GM13976 (cell line): ENCODE measurements at regions not wholly inside any gene's neighbourhood (a gene's known extent, or its start where the extent isn't known, plus 50 kb on each side); places are given as distances from the start of the nearest gene placed in this dataset.
"Not testable (repeated sequence)": the region's sequence is repeated elsewhere in the genome, so short reads cannot be mapped to it uniquely, and the experiment has no call there.

ENCODE experiments used
- DNase-seq: peaks from one replicate; pipeline ENCODE4 v3.0.0; 2012; ENCODE audit warnings: low spot score
- CTCF ChIP-seq: IDR thresholded peaks from 2 replicates; pipeline ENCODE4 v1.5.1; 2012; ENCODE audit warnings: borderline replicate concordance, mild to moderate bottlenecking; ENCODE audit not compliant: insufficient read depth; ENCODE audit errors: extremely low read depth, missing control alignments, control extremely low read depth
- in situ Hi-C: fragments of 300-500 bp; cut with MboI; formaldehyde crosslinking; loops from one replicate; pipeline ENCODE4 v1.12.0; 2022; ENCODE audit warnings: low sequenced_read_pairs, mixed read lengths, inconsistent platforms; ENCODE audit not compliant: unreplicated experiment

GRCh38 chr1:46878173-46878782 lies 63.0 kb downstream of the CYP4A11 start:
- in situ Hi-C loops, DNase-seq: not testable (repeated sequence)
- TF ChIP-seq CTCF = peak; percentile 44

- not testable (repeated sequence) for DNase-seq
These were observed 65.2 kb downstream of the CYP4A11 start for GRCh38 chr1:46876093-46876492.

More at GRCh38 chr1:46876093-46876492, 65.2 kb downstream of the CYP4A11 start:
- in situ Hi-C loops = not testable (repeated sequence)
